Endothelial cell of umbilical vein (primary cell): ENCODE measurements at regions not wholly inside any gene's neighbourhood (a gene's known extent, or its start where the extent isn't known, plus 50 kb on each side); places are given as distances from the start of the nearest gene placed in this dataset.

ENCODE experiments used
- EZH2 ChIP-seq: IDR thresholded peaks from 2 replicates; pipeline ENCODE4 v1.6.1; 2012; ENCODE audit warnings: borderline replicate concordance, low read depth, mild to moderate bottlenecking, moderate library complexity, low read length, inconsistent platforms; ENCODE audit not compliant: severe bottlenecking
- POLR2A ChIP-seq: IDR thresholded peaks from 2 replicates; pipeline ENCODE4 v1.6.1; 2012; ENCODE audit warnings: low read depth, mild to moderate bottlenecking, control low read depth, low read length
- POLR2AphosphoS5 ChIP-seq: IDR thresholded peaks from 2 replicates; pipeline ENCODE4 v1.6.1; 2012; ENCODE audit warnings: low read depth, mild to moderate bottlenecking, control low read depth, low read length, moderate library complexity; ENCODE audit not compliant: insufficient read depth
- TF ChIP-seq, protein P1 (sequence below), 2 donors: IDR thresholded peaks; 1 replicate in 1 of 2; 2 replicates in 1 of 2; pipeline ENCODE4 v1.5.1; 2011; ENCODE audit warnings: low read length in 2 of 2, mild to moderate bottlenecking in 2 of 2, moderate library complexity in 2 of 2, control low read depth in 1 of 2, inconsistent platforms in 1 of 2, low read depth in 1 of 2; ENCODE audit not compliant: insufficient read depth in 1 of 2; ENCODE audit errors: extremely low read depth in 1 of 2

DNA sequence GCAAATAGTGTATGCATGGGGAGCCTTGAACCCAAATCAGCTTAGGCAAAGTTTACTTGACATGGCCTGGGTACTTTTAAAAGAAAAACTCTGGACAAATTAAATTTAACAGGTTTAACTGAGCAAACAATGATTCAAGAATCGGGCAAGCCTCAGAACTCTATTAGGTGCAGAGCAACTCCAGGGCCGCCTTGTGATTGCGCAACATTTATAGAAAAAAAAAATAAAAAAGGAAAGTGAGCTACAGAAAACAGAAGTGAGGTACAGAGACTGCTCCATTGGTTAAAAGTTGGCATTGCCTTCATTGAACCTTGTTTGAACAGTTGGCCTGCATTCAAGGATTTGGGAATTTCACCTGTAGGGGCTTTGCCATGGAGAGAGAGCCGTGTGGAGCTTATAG, 421.0 kb upstream of the TSHZ3 start:
- TF ChIP-seq EZH2 (no peak), POLR2AphosphoS5 (no peak), POLR2A (no peak)
- TF ChIP-seq, protein P1, sequence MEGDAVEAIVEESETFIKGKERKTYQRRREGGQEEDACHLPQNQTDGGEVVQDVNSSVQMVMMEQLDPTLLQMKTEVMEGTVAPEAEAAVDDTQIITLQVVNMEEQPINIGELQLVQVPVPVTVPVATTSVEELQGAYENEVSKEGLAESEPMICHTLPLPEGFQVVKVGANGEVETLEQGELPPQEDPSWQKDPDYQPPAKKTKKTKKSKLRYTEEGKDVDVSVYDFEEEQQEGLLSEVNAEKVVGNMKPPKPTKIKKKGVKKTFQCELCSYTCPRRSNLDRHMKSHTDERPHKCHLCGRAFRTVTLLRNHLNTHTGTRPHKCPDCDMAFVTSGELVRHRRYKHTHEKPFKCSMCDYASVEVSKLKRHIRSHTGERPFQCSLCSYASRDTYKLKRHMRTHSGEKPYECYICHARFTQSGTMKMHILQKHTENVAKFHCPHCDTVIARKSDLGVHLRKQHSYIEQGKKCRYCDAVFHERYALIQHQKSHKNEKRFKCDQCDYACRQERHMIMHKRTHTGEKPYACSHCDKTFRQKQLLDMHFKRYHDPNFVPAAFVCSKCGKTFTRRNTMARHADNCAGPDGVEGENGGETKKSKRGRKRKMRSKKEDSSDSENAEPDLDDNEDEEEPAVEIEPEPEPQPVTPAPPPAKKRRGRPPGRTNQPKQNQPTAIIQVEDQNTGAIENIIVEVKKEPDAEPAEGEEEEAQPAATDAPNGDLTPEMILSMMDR (IDR thresholded peaks at IDR 0.05; ENCODE audit: extremely low read depth in 1 of 2, insufficient read depth in 1 of 2, low read depth in 1 of 2, low read length in 2 of 2), result no peak
